HG03159 (cell line): ENCODE measurements at regions not wholly inside any gene's neighbourhood (a gene's known extent, or its start where the extent isn't known, plus 50 kb on each side); places are given as distances from the start of the nearest gene placed in this dataset.

ENCODE experiments used
- ATAC-seq: cut with Tn5 transposase; IDR thresholded peaks from one replicate; pipeline ENCODE4 v1.9.1; 2021; ENCODE audit warnings: mild to moderate bottlenecking, moderate library complexity; ENCODE audit not compliant: unreplicated experiment

DNA sequence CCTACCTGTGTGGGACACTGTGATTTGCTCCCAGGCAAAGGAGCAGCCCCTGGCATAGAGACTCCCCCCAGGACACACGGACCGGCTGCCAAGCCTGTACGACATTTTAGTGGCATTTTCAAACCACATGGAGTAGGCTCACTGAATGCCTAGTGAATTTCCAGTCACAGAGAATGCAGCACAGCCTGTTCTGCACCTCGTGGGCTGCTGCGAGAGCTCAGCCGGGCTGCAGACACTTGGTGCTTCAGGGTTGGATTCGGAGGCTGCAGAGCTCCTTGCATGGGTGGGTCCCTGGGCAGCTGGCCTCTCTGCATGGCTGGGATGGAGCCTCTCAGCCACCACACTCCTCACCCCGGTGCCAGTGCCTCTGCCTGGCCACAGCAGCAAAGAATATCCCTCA lies 51.2 kb upstream of the HNF1B start:
- ATAC-seq: no peak
